Stomach (tissue), 8 donors: ENCODE measurements at regions not wholly inside any gene's neighbourhood (a gene's known extent, or its start where the extent isn't known, plus 50 kb on each side); places are given as distances from the start of the nearest gene placed in this dataset.

ENCODE experiments used
- DNase-seq, 2 donors: peaks; one replicate each; pipeline versions ENCODE4 v3.0.0 to v3.0.0-alpha.2; 2013 to 2019
- H3K27ac ChIP-seq, 5 donors: fragments of 200-600 bp in 4 of 5; sonication (generic) in 4 of 5; one replicate each; pipeline ENCODE4 v1.5.1; 2013 to 2019; ENCODE audit warnings: mild to moderate bottlenecking in 1 of 5, moderate library complexity in 1 of 5
- H3K27me3 ChIP-seq, 3 donors: fragments of 200-600 bp; sonication (generic); one replicate each; pipeline ENCODE4 v1.5.1; 2017 to 2019; ENCODE audit warnings: mixed run types in 1 of 3
- H3K36me3 ChIP-seq, 4 donors: fragments of 200-600 bp; sonication (generic); 1 replicate in 3 of 4; 2 replicates in 1 of 4; pipeline ENCODE4 v1.5.1; 2016 to 2019
- H3K4me1 ChIP-seq, 4 donors: fragments of 200-600 bp; sonication (generic); one replicate each; pipeline ENCODE4 v1.5.1; 2016 to 2019
- H3K4me3 ChIP-seq, 4 donors: fragments of 200-600 bp; sonication (generic) in 3 of 4; one replicate each; pipeline ENCODE4 v1.5.1; 2016 to 2019; ENCODE audit warnings: mild to moderate bottlenecking in 1 of 4
- H3K9me3 ChIP-seq, 4 donors: fragments of 200-600 bp; sonication (generic); one replicate each; pipeline ENCODE4 v1.5.1; 2016 to 2019
- CTCF ChIP-seq, 7 experiments: fragments of 450-650 bp in 4 of 7; fragments of 200-600 bp in 3 of 7; sonication (generic) in 3 of 7; IDR thresholded peaks; one replicate each; pipeline ENCODE4 v1.5.1; 2016 to 2019; ENCODE audit warnings: antibody characterized with exemption in 7 of 7, control low read depth in 2 of 7, mild to moderate bottlenecking in 1 of 7
- EP300 ChIP-seq: sonication (generic); formaldehyde crosslinking; IDR thresholded peaks from one replicate; pipeline ENCODE4 v1.6.1; 2017; ENCODE audit warnings: antibody characterized with exemption
- POLR2A ChIP-seq, 4 donors: fragments of 450-650 bp; IDR thresholded peaks; one replicate each; pipeline ENCODE4 v1.6.1; 2016; ENCODE audit warnings: antibody characterized with exemption in 4 of 4, control low read depth in 2 of 4, mild to moderate bottlenecking in 1 of 4, moderate library complexity in 1 of 4
- POLR2AphosphoS5 ChIP-seq, 3 donors: sonication (generic); formaldehyde crosslinking; IDR thresholded peaks; one replicate each; pipeline ENCODE4 v1.6.1; 2016; ENCODE audit warnings: antibody characterized with exemption in 3 of 3
- WGBS, 5 donors: extraction: QIAGEN DNeasy Blood & Tissue Kit in 3 of 5; methylation state at CpG; one replicate each; pipeline versions ENCODE4 v1.1.5 to v1.1.7; 2013 to 2018; 5-methylcytosine and 5-hydroxymethylcytosine counted together
- intact Hi-C: fragments of 100-400 bp; cut with DNase I; formaldehyde crosslinking; loops from one replicate; pipeline ENCODE4 v1.15.1; 2023; ENCODE audit warnings: low total_unique reads
- donor health status: healthy with polysubstance abuse.
- donor health status: Bipolar disorder and iron deficiency.
- donor health status: healthy.

DNA sequence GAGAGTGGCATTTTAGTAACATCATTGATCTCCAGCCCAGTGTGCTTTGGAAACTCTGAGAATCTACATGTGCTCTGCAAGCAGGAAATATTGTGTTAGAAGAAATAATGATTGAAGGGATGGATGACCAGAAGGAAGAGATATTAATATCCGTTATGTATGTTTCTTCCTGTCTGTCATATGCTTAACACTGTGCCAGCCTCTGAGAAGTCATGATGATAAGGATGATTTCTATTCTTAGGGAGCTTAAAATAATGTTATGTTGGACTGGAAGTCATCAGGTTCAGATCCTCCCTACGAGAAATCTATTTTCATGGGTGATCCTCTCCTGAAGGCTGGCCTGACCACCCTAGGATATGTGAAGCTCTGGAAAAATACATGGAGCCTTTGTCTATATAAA lies 192.4 kb upstream of the GORAB start:
- no peaks in the 10 kb centered on the region for H3K9me3 ChIP-seq
- H3K4me1 ChIP-seq, result no peaks in the 10 kb centered on the region
- no peak for DNase-seq
- no peak overlapping the region for H3K27ac ChIP-seq
- WGBS, 5 donors, result 77 to 86% (median 81%) methylated on average over 2 of the region's 2 CpGs
- H3K27me3 ChIP-seq, result no peaks in the 10 kb centered on the region
- intact Hi-C loops, result no loop called here
- no peaks in the 10 kb centered on the region for H3K36me3 ChIP-seq
- TF ChIP-seq CTCF (IDR thresholded peaks at IDR 0.05), result no peak
- TF ChIP-seq POLR2AphosphoS5 (IDR thresholded peaks at IDR 0.05), result no peak
- no peak for TF ChIP-seq EP300
- TF ChIP-seq POLR2A (IDR thresholded peaks at IDR 0.05), result no peak
- H3K4me3 ChIP-seq, result no peak overlapping the region

DNA sequence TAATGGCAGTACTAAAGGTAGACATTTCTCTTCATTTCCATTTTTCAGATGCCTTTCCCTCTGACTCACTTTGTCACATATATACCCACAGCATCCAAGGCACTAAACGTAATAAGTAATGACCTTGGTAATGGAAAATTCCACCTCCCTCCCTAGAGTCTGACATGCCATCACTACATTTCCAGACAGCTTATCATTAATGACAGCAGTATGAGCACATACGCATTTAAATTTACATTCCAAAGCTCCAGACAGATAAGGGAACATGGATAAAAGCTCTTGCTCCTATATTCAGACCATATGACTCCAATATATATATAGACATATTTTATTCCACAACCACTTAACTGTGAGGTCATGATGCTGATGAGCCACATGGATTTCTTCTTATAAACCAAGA lies 191.7 kb upstream of the GORAB start:
- Histone ChIP-seq H3K36me3 (no peaks in the 10 kb centered on the region), H3K27me3 (no peaks in the 10 kb centered on the region), H3K27ac (no peak overlapping the region), H3K4me3 (no peak overlapping the region), H3K4me1 (no peaks in the 10 kb centered on the region), H3K9me3 (no peaks in the 10 kb centered on the region)
- intact Hi-C loops, result no loop called here
- 63 to 71% (median 65%) methylated on average over 2 of the region's 2 CpGs for WGBS, 5 donors
- no peak for TF ChIP-seq EP300
- no peak for DNase-seq

DNA sequence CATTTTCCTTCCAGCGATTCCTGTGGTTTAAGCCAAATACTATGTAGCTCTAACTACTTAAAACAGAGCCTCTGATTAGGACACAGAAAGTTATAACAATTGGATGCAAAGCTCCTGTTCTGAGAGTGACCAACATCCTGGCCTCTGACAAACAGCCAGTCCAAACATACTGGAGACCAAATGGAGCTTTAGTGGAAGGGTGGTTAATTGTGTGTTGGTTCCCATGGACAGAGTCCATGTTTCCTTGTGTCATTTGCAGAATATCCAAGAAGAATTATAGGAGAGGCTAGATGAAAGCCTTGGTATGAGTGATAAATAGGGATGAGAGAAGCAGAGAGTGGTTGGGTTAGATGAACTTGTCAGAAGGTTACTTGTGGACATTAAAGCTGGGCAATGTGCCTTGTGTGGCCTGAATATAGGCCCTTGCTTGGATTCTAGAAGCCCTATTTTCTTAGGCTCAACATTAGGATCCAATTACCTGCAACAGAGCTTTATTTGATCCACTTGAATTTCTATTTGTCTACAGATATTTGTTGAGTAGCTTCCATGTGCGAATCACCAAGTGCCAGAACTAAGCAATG lies 180.5 kb upstream of the GORAB start:
- Histone ChIP-seq H3K4me1 (no peaks in the 10 kb centered on the region), H3K4me3 (no peak overlapping the region), H3K36me3 (no peaks in the 10 kb centered on the region), H3K27ac (no peak overlapping the region), H3K27me3 (no peaks in the 10 kb centered on the region), H3K9me3 (no peaks in the 10 kb centered on the region)
- no peak for TF ChIP-seq POLR2A (IDR thresholded peaks at IDR 0.05)
- TF ChIP-seq CTCF (IDR thresholded peaks at IDR 0.05), result no peak
- no peak for TF ChIP-seq EP300
- TF ChIP-seq POLR2AphosphoS5 (IDR thresholded peaks at IDR 0.05), result no peak
- intact Hi-C loops, result no loop called here
- no peak for DNase-seq
- WGBS, 5 donors, result 61 to 72% (median 67%) methylated on average over 2 of the region's 2 CpGs

- Histone ChIP-seq H3K27ac (no peak overlapping the region), H3K9me3 (no peaks in the 10 kb centered on the region), H3K27me3 (no peaks in the 10 kb centered on the region), H3K36me3 (no peaks in the 10 kb centered on the region), H3K4me3 (no peak overlapping the region), H3K4me1 (no peaks in the 10 kb centered on the region)
- no peak for TF ChIP-seq EP300
- intact Hi-C loops, result no loop called here
- DNase-seq, result no peak
- WGBS, 5 donors, result 37 to 60% (median 42%) methylated on average over 4 of the region's 4 CpGs
Observed at GRCh38 chr1:170354246-170354645, 177.7 kb upstream of the GORAB start.

- intact Hi-C loops, result no loop called here
- no peaks in the 10 kb centered on the region for H3K4me1 ChIP-seq
- no peaks in the 10 kb centered on the region for H3K27me3 ChIP-seq
- H3K27ac ChIP-seq, result no peak overlapping the region
- H3K4me3 ChIP-seq, result no peak overlapping the region
- TF ChIP-seq CTCF (IDR thresholded peaks at IDR 0.05), result no peak
- TF ChIP-seq EP300, result no peak
- TF ChIP-seq POLR2AphosphoS5 (IDR thresholded peaks at IDR 0.05), result no peak
- no peak for TF ChIP-seq POLR2A (IDR thresholded peaks at IDR 0.05)
- 57 to 72% (median 59%) methylated on average over 3 of the region's 3 CpGs for WGBS, 5 donors
- no peaks in the 10 kb centered on the region for H3K9me3 ChIP-seq
- H3K36me3 ChIP-seq, result no peaks in the 10 kb centered on the region
- DNase-seq, result no peak
Observed at GRCh38 chr1:170354690-170355089, 177.3 kb upstream of the GORAB start.
